Lower leg skin (tissue), 3 donors: ENCODE measurements at regions not wholly inside any gene's neighbourhood (a gene's known extent, or its start where the extent isn't known, plus 50 kb on each side); places are given as distances from the start of the nearest gene placed in this dataset.

ENCODE experiments used
- CTCF ChIP-seq, 3 donors: fragments of 450-650 bp; IDR thresholded peaks; one replicate each; pipeline ENCODE4 v1.5.1; 2016; ENCODE audit warnings: antibody characterized with exemption in 3 of 3, mild to moderate bottlenecking in 3 of 3, moderate library complexity in 2 of 3
- POLR2A ChIP-seq, 2 donors: fragments of 450-650 bp; IDR thresholded peaks; one replicate each; pipeline ENCODE4 v1.6.1; 2016 to 2017; ENCODE audit warnings: antibody characterized with exemption in 2 of 2, mild to moderate bottlenecking in 1 of 2, moderate library complexity in 1 of 2

- no peak for TF ChIP-seq CTCF (IDR thresholded peaks at IDR 0.05)
- TF ChIP-seq POLR2A (IDR thresholded peaks at IDR 0.05), result no peak
These were observed 66.0 kb upstream of the DNAH14 start for GRCh38 chr1:224863486-224863885.
